GM18868 (cell line): ENCODE measurements at regions not wholly inside any gene's neighbourhood (a gene's known extent, or its start where the extent isn't known, plus 50 kb on each side); places are given as distances from the start of the nearest gene placed in this dataset.

Experiments used
- ATAC-seq: cut with Tn5 transposase; IDR thresholded peaks from one replicate; pipeline ENCODE4 v1.9.1; 2021; ENCODE audit warnings: mild to moderate bottlenecking, moderate library complexity; ENCODE audit not compliant: unreplicated experiment

DNA sequence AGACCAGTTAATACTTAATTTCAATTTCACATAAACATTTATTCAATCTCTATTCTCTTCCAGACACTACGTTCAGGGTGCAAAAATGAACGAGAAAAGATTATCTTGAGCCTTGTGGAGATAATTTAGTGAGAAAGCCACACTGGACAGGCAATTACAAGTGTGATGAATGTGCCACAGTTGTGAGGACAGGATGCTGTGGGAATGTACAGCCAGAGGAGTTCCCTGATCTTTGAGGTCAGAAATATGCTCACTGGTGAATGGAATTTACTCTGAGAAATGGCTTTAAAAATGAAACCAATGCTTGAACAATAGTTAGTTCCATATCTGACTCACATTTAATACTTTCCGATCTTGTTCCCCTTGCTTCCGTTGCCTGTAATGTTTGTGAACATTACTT is 864.8 kb downstream of the GATA3 start:
- ATAC-seq, result no peak

DNA sequence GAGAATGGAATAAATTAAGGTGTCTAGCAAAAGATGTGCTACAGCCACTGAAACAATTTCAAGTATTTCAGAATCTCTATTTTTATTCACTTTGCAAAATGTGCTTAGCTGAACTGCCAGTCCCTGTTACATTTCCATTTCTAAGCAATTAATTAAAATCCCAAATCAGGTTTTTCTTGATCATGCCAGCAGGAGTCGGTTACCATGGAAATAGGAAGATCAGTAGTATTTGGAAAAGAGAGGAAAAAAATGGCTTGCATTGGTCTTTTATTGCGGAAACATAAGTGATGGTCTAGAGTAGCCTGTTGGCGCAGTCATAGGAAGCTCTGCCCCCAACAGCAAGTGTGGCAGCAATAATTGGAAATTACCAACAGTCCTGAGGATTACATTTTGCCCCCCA is 867.1 kb downstream of the GATA3 start:
- ATAC-seq, result no peak

DNA sequence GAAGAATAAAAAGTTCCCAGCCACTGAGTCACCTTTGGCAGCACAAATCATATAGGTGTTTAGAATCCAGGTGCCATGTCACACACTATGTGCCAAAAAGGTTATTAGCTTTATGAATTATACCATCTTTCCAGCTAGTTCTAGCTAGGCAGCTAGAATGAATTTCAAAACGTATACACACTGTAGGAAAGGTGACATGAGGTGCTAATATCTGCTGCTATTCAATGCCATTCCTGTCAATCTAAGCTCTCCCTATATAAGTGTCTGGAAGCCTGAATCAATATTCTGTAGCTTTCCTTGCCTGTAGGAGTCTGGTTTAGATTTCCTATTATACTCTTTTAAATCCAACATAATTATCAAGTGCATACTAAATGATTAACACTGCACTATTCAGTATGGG is 868.6 kb downstream of the GATA3 start:
- no peak for ATAC-seq

DNA sequence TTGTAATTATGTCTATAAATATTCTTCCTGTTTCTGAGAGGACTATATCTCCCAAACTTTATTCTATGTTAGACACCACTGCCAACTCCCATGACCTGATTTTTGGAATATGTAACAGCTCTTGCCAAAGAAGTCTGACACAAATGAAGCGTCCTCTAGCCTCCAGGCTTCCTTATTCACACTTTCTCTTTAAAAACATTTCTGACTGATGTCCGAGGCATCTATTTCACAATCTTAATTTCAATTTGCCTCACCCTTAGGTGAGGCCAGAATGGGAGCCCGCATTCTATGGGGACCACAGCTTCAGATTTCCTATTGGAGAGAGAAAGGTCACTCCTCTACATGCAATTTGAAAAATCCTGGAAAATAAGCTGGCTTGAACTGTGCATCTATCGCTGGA is 873.2 kb downstream of the GATA3 start:
- no peak for ATAC-seq

DNA sequence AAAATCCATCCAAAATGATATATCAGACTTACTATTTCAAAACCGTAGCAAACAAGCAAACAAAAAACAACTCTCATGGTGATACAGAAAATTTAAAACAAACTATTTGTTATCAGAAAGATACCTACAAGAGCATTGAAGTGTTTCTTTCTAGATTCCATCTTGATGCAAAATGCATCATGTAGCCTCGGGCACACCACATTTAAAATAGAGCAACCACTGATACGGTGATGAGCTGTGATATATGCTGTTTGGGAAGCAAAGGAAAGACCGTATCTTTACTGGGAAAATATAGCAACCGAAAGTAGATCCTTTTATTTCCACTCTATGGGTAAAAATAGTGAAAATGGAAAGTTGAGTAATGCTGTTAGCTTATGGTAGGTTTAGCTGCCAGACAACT is 892.0 kb downstream of the GATA3 start:
- ATAC-seq, result no peak

DNA sequence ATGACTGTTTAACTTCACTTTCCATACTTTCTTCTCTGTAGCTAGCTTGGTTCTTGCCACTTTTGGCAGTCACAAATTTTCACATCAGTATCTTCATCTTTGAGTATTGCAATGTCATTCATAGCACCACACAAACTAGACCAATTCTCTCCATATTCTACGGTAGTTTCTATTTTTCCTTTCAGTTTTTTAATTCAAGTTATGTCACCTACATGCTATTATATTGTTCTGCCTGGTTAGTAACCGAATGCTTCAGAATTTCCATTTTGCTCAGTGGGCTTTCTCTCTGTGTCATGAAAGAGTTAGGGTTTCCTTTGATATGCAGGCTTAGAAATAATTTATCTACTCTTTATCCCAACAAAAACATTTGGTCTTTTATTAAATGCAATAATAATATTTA is 896.5 kb downstream of the GATA3 start:
- no peak for ATAC-seq

DNA sequence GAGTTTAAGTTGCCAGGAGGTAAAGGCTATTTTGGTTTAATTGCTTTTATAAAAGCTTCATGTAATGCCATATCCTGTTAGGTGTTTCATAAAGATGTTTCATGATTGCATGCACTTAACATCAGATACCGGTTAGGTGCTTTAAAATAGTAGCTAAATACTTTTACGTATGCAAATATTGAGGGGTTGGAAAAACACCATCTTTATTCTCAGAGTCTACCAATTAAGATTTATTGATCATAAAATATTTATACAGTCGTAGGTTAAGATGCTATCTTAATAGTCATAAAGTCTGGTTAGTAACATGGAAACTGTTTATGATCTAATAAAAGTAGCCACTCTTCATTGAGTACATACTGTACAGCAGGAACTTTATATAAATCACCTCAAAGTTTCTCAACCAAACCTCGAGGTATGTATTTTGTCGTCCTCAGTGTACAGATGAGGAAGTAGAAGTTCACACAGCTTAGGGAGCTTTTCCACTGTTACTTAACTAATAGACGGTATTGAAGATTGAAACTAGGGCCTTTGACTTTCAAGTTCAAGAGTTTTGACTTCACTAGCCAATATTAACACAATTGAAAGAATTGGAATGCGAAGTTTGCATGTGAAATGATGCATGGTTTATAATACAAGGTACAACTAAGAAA is 897.1 kb downstream of the GATA3 start:
- ATAC-seq, result no peak

DNA sequence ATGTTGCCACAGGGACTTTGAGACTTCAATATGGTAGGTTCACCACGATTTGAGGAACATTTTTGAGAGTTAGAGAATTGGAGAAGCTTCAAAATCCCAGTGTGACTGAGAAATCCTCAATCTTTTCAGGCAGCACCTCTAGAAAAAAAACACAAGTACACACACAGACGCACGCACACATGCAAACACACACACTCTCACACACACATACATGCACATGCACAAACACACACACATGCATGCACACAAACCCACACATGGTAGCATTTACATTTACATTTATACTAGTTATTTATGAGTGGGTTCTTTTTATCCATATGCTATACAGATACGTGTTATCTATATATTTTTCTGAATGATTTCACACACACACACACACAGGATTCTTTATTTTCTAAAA is 901.9 kb downstream of the GATA3 start:
- ATAC-seq, result no peak

DNA sequence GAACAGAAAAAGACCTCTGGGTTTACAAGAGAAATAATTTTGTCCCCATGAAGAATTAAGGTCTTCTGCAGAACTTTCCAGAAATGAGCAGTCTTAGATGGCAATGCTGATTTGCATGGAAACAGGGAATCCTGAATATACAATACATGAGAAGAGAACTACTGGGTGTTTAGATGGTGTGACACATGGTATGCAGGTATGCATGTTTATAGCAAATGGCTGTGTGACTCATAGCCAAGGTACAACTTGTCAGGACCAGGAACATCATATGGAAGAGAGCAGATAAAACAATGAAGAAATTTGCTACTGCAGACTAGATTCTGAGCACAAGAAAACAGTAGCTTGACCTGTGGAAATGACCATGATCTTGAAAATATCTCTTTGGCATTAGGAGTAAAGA is 907.8 kb downstream of the GATA3 start:
- no peak for ATAC-seq

DNA sequence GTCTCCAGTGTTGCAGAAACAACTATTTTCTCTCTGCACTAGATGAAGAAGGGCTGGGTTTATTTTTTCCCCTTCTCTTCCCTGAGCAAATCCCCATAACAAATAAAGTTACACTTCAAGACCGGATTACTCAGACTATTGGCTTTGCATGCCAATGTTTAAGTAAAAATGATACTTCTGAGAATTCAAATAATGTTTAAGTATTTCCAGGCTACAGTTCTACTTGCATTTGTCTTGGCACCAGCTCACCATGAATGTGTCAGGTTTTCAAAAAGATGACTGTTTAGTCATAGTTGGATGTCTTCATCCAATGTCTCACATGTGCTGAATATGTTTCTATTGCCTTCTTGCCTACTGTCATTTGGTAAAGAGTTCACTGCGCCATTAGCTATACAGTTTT is 912.6 kb downstream of the GATA3 start:
- no peak for ATAC-seq

DNA sequence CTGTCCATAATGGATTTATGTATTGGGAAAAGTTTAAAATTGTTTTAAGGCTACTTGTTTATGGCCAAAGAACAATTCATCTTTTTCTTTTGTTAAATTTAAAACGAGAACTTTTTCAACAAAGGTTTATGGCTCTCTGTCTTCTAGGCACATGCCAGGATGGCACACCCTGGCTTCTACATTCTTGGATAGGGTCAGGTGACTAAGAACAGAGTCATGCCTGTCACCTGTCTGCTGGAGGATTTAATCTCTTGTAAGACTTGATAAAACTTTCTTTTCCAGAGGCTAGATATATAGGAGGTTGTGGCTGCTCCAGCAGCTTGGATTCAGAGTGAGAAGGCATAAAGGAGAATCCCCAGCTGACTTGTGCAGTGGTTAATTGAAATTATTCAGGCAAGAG is 915.4 kb downstream of the GATA3 start:
- no peak for ATAC-seq

DNA sequence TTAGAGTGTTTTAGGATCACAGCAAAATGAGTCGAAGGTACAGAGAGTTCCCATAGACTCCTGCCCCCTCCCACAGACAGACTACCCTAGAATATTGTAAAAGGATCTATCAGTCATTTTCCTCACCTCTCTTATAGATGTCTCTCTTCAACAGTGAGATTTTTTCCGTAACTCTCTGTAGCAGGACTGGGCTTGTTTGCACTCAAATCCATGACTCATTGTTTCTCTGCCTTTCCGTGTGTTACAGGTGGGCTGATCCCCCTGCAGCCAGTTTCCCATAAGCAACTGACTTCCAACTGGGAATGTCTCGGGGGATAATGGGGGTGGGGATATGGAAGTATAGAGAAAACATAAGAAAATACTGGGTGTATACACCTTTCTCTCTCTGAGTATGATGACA is 921.0 kb downstream of the GATA3 start:
- no peak for ATAC-seq

DNA sequence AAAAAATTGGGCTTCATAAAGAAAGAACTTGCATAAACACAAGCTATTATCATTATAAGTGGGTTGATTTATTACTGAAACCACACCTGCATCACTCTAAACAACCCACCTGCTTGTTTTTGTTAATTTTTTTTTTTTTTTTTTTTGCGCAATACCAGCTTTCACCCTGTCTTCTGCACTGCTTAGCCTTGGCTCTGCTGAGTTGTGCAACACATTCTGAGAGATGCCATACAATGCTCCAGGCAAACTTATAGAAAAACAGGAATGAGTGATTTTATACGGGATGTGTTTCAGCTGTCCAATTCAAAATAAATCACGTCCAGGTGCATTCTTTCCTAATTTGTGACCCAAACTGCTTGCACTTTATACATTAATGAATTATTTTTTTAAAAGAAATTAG is 923.6 kb downstream of the GATA3 start:
- ATAC-seq, result no peak

DNA sequence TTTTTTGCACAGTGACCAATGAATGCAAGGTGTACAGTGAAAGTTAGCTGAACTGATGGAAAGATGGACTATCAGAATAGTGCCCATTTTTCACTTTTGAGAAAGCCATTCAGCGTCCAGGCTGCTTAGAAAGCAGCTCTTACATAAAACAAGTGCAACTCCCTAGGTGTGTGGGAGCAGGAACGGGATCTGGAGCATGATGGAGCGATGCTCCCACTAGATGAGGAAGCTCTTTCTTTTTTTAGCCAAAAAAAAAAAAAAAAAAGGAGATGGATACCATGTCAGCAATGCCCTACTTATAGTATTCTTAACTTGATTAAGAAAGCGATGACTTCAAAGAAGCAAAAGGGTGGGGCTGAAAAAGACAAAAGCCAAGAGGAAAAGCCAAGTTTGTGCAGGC is 925.5 kb downstream of the GATA3 start:
- ATAC-seq, result no peak

DNA sequence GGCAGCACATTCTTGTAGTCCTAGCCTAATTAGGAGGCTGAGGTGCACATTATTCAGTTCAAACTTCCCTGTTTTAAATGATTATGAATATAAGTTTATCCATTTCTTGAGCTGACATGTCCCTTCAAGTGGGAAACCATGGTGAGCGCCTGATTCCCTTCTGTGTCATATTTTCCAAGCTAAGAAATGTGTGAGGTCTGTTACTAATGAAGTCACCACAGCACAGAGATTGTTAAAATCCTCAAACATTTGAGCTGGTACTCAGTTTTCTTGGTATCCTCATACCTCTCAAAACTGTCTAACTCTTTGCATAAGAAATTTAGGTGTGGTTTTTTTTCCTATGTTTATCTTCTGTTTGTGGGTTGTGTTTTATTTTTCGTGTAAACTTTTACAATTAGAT is 926.8 kb downstream of the GATA3 start:
- ATAC-seq, result no peak

DNA sequence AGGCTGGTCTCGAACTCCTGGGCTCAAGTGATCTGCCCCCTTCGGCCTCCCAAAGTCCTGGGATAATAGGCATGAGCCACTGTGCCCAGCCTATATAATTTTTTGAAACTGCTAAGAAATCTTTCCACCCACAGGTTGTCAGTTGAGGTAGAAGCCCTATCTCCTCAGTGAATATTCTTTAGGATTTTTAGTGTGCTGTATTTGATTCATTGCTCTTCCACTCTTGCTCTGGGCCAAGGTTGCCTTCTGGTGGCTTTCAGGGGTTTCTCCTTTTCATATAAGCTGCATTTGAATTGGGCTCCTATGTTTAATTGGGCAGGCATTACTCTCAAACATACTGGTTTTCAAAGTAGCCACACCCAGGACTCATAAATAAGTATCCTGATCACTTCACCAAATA is 931.2 kb downstream of the GATA3 start:
- ATAC-seq, result no peak

DNA sequence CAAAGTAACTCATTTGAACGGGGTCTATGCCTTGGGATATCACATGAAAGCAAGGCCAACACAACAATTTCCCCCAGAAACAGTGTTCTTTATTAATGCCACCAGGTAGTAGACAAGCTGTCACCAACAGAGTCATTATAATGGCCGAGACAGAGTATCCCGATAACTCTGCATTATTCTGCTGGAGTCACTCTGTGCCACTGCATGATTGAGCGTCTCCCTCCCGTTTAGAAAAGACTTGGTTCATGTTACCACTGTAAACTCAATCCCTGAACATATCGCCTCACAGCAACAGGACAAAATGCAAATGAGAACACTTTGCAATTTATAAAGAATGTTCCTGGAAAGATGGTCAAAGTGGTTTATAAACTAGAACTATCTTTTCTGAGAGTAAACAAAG is 932.5 kb downstream of the GATA3 start:
- no peak for ATAC-seq

DNA sequence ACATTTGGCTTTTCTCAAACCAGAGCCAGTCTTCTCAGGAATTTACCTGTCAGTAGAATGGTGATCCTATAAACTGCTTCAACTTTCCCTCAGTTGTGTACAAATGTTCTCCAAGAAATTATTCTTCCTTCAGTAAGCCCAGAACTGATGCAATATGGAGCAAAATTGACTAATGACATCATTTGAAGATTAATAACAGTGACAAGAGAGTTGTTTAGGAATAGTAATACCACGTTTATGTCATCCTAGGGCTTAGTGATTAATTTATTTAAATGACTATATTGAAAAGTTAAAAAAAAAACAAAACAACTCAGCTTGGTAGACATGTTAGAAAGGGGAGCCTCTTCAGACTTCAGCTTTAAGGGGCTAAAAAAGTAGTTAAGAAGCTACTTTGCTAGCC is 933.2 kb downstream of the GATA3 start:
- ATAC-seq, result no peak

DNA sequence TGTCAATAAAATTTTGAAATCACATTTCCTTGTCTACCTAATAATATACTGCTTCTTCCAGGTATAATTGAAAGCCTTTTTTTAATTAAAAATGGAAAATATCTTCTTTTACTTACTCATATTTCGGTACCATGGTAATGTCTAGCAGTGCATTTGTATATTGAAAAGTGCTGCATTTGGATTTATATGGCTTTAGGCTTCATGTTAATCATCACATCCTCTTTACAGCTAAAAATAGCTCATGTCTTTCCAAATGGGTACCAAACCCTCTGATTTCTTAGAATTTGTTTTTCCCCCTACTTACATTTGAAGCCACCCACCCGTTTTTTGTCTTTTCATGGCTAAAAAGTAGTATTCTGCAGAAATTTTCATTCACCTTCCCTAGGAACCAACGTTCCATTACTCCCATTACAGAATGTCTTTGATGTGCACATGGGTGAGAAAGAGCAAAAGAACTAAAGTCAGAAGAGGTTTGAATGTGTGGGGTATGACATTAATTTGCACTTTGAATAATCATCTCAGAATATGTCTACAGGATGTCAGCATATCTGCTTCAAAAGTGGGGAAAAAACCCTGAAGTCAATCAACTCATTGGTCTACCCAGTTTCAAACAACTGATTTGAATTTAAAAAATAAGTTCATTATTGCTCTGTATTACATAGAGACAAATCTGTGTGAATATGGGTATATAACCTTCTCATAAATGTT is 935.9 kb downstream of the GATA3 start:
- no peak for ATAC-seq

DNA sequence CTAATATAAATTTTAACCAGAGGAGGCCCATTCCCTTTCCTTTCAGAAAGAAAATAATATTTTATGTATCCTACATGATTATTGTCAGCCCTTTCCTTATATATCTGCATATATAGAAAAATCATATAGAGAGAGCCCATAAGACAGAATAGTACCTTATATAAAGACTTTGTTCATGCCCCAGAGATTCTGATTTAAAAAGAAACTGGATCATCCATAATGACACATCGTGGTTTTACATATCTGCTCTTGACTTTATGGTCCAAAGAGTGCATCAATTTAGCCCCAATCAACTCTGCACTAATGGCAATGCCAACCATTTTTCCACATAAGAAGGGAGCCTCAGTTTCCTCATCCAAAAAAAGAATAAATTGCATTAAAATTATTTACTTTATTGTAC is 937.5 kb downstream of the GATA3 start:
- ATAC-seq, result no peak

DNA sequence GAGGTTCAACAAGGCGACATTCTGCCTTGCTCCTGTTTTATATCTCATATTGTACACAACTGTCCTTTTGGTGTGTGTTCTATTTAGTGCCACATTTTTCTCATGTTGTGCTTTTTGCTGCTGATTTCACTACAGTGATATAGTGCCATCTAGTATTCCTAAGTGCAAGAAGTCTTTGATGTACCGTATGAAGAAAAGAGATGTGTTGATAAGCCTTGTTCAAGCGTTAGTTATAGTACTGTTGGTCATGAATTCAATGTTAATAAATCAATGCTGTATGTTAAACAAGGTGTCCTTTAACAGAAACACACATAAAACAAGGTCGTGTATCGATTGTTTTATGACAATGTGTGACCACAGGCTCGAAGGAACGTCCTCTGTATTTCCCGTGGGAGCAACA is 939.4 kb downstream of the GATA3 start:
- ATAC-seq, result no peak

DNA sequence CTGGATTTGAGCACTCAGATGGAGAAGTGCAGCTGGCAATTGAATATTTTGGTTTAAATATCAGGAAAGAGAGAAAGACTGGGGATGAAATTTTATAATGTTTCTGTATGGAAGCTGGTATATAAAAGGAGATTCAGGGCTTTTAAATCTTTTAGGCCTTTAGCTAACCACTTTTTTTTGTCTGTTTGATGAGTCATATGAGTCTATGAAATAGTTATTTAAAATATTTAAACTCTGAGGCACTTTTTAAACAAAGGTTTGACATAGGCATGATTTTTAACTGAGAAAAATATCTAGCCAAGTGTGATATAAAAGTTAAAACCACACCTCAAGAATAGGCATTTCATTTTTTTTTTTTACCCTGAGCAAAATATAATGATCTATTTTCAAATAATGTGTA is 944.3 kb downstream of the GATA3 start:
- no peak for ATAC-seq

DNA sequence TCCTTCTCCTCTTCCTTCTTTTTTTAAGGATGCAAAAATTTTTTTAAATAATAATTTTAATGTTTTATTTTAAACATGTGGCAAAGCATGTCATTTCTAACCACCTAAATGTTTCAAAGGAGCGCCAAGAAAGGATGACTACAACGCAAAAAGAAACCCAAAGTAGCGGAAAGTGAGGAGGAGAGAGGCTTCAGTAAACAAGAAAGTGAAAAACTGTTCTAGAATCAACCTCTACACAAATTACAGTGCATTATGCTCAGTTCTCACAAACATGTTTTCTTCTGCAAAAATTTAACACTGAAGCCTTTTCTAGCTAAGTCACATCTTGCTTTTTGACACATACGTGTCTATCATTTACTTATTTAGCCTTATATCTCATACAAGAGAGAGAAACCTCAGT is 948.6 kb downstream of the GATA3 start:
- no peak for ATAC-seq
